ENCODE measurements at regions not wholly inside any gene's neighbourhood (a gene's known extent, or its start where the extent isn't known, plus 50 kb on each side); places are given as distances from the start of the nearest gene placed in this dataset.

- Histone ChIP-seq H3K4me3 (ENCODE audit: low read depth, low read length) (no peak overlapping the region), H3K27me3 (ENCODE audit: insufficient read depth, low read depth, severe bottlenecking) (no peaks in the 10 kb centered on the region), H3K27ac (no peak overlapping the region), H3K9me3 (ENCODE audit: severe bottlenecking) (no peaks in the 10 kb centered on the region), H3K36me3 (no peaks in the 10 kb centered on the region)
- no peak for TF ChIP-seq CTCF (IDR thresholded peaks at IDR 0.05; ENCODE audit: low read depth, low read length)
- DNase-seq = no peak
Measured at GRCh38 chr18:61669320-61669719, 223.5 kb downstream of the RNF152 start.

- no peak for TF ChIP-seq CTCF (IDR thresholded peaks at IDR 0.05; ENCODE audit: low read depth, low read length)
- H3K36me3 ChIP-seq = no peaks in the 10 kb centered on the region
- H3K27ac ChIP-seq = no peak overlapping the region
- DNase-seq = no peak
- peaks cover 6% of the 10 kb centered on the region for H3K9me3 ChIP-seq (ENCODE audit: severe bottlenecking)
- no peaks in the 10 kb centered on the region for H3K27me3 ChIP-seq (ENCODE audit: insufficient read depth, low read depth, severe bottlenecking)
- H3K4me3 ChIP-seq (ENCODE audit: low read depth, low read length) = no peak overlapping the region
Measured at GRCh38 chr18:61666876-61667590, 225.8 kb downstream of the RNF152 start.

- peaks cover 9% of the 10 kb centered on the region for H3K9me3 ChIP-seq (ENCODE audit: severe bottlenecking)
- H3K36me3 ChIP-seq = no peaks in the 10 kb centered on the region
- no peak overlapping the region for H3K27ac ChIP-seq
- no peak for TF ChIP-seq CTCF (IDR thresholded peaks at IDR 0.05; ENCODE audit: low read depth, low read length)
- no peaks in the 10 kb centered on the region for H3K27me3 ChIP-seq (ENCODE audit: insufficient read depth, low read depth, severe bottlenecking)
- no peak for DNase-seq
- H3K4me3 ChIP-seq (ENCODE audit: low read depth, low read length) = no peak overlapping the region
Measured at GRCh38 chr18:61664419-61665084, 228.3 kb downstream of the RNF152 start.

GRCh38 chr18:61662726-61663125, 230.1 kb downstream of the RNF152 start:
- Histone ChIP-seq H3K27ac (no peak overlapping the region), H3K9me3 (ENCODE audit: severe bottlenecking) (peaks cover 13% of the 10 kb centered on the region), H3K4me3 (ENCODE audit: low read depth, low read length) (no peak overlapping the region), H3K36me3 (no peaks in the 10 kb centered on the region), H3K27me3 (ENCODE audit: insufficient read depth, low read depth, severe bottlenecking) (no peaks in the 10 kb centered on the region)
- no peak for DNase-seq
- TF ChIP-seq CTCF (IDR thresholded peaks at IDR 0.05; ENCODE audit: low read depth, low read length) = no peak

- H3K36me3 ChIP-seq = no peaks in the 10 kb centered on the region
- peaks cover 13% of the 10 kb centered on the region for H3K9me3 ChIP-seq (ENCODE audit: severe bottlenecking)
- H3K27me3 ChIP-seq (ENCODE audit: insufficient read depth, low read depth, severe bottlenecking) = no peaks in the 10 kb centered on the region
- no peak for TF ChIP-seq CTCF (IDR thresholded peaks at IDR 0.05; ENCODE audit: low read depth, low read length)
- DNase-seq = no peak
- H3K4me3 ChIP-seq (ENCODE audit: low read depth, low read length) = no peak overlapping the region
- H3K27ac ChIP-seq = no peak overlapping the region
Measured at GRCh38 chr18:61658431-61658830, 234.4 kb downstream of the RNF152 start.

All from WERI-Rb-1 (cell line).